ACC112 (cell line): ENCODE measurements at regions not wholly inside any gene's neighbourhood (a gene's known extent, or its start where the extent isn't known, plus 50 kb on each side); places are given as distances from the start of the nearest gene placed in this dataset.

Experiments
- H2AFZ ChIP-seq: fragments of 200-600 bp; sonication (generic); one replicate; pipeline ENCODE4 v1.6.0; 2017; ENCODE audit warnings: antibody characterized with exemption, low read length; ENCODE audit not compliant: unreplicated experiment
- H3K27ac ChIP-seq: fragments of 200-600 bp; sonication (generic); 2 replicates; pipeline ENCODE4 v1.5.1; 2014; ENCODE audit warnings: low read depth, mild to moderate bottlenecking, antibody characterized with exemption, low read length, moderate library complexity
- H3K27me3 ChIP-seq: fragments of 200-600 bp; sonication (generic); 2 replicates; pipeline ENCODE4 v1.6.1; 2014; ENCODE audit warnings: mild to moderate bottlenecking, antibody characterized with exemption, low read length, moderate library complexity, mixed read lengths; ENCODE audit not compliant: insufficient read depth
- H3K36me3 ChIP-seq: fragments of 200-600 bp; sonication (generic); 2 replicates; pipeline ENCODE4 v1.6.1; 2016; ENCODE audit warnings: mild to moderate bottlenecking, antibody characterized with exemption, low read length, moderate library complexity, mixed read lengths; ENCODE audit not compliant: insufficient read depth
- H3K4me1 ChIP-seq: fragments of 200-600 bp; sonication (generic); one replicate; pipeline ENCODE4 v1.6.1; 2016; ENCODE audit warnings: low read length, mixed read lengths; ENCODE audit not compliant: insufficient read depth, unreplicated experiment, control insufficient read depth
- H3K4me3 ChIP-seq: fragments of 200-600 bp; sonication (generic); 2 replicates; pipeline ENCODE4 v1.5.1; 2014; ENCODE audit warnings: mild to moderate bottlenecking, low read depth, low read length
- H3K79me2 ChIP-seq: fragments of 200-600 bp; sonication (generic); one replicate; pipeline ENCODE4 v1.6.0; 2016; ENCODE audit warnings: low read length; ENCODE audit not compliant: control insufficient read depth, unreplicated experiment, insufficient read depth

- Histone ChIP-seq H3K27ac (no peak overlapping the region), H3K4me3 (no peak overlapping the region), H3K36me3 (no peaks in the 10 kb centered on the region), H2AFZ (no peak overlapping the region), H3K79me2 (no peaks in the 10 kb centered on the region), H3K27me3 (no peaks in the 10 kb centered on the region), H3K4me1 (no peaks in the 10 kb centered on the region)
Observed at GRCh38 chr10:2731940-2732339, 335.4 kb upstream of the PFKP start.

DNA sequence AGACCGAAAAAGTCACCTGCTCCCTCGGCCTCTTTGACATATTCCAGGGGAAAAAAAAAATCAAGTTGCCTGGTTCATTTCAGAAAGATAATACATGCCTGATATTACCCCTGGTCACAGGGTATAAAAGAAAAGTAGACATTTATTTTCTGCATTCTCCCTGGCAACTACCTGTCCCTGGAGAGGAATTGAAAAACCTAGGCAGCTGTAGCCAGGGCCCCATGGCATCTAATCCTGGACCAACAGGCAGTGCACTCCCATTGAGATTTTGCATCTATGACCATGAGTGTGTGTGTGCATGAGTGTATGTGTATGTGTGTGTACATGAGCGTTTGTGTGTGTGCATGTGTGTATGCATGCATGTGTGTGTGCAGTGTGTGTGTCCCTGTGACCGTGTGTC lies 338.2 kb upstream of the PFKP start:
- H3K27me3 ChIP-seq: no peaks in the 10 kb centered on the region
- H3K79me2 ChIP-seq: no peaks in the 10 kb centered on the region
- no peaks in the 10 kb centered on the region for H3K4me1 ChIP-seq
- H3K4me3 ChIP-seq: no peak overlapping the region
- H2AFZ ChIP-seq: no peak overlapping the region
- H3K36me3 ChIP-seq: no peaks in the 10 kb centered on the region
- no peak overlapping the region for H3K27ac ChIP-seq

- no peak overlapping the region for H2AFZ ChIP-seq
- no peak overlapping the region for H3K27ac ChIP-seq
- no peaks in the 10 kb centered on the region for H3K79me2 ChIP-seq
- no peaks in the 10 kb centered on the region for H3K36me3 ChIP-seq
- H3K4me3 ChIP-seq: no peak overlapping the region
- no peaks in the 10 kb centered on the region for H3K27me3 ChIP-seq
- H3K4me1 ChIP-seq: no peaks in the 10 kb centered on the region
Observed at GRCh38 chr10:2728087-2728486, 339.3 kb upstream of the PFKP start.

GRCh38 chr10:2716596-2716995 lies 350.8 kb upstream of the PFKP start:
- Histone ChIP-seq H3K27me3 (no peaks in the 10 kb centered on the region), H3K4me3 (no peak overlapping the region), H3K27ac (no peak overlapping the region), H3K36me3 (no peaks in the 10 kb centered on the region), H3K79me2 (no peaks in the 10 kb centered on the region), H3K4me1 (no peaks in the 10 kb centered on the region), H2AFZ (no peak overlapping the region)

DNA sequence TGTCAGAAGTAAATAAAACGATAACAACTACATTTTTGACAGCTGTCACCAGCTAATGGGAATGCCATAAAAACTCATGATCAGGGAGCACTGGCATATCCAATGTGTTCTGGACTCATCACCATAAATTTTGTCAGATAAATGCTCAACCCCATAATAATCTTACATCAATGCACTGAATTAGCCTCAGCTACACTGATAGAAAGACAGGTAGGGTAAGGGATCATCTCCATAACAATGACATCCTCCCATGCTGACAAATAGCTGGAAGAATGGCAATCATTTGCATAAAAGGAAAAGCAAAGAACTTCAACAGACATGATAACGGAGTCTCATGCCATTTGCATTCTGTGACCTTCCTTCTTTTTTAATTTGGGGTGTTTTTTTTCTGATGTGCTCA lies 352.8 kb upstream of the PFKP start:
- H2AFZ ChIP-seq: no peak overlapping the region
- no peaks in the 10 kb centered on the region for H3K4me1 ChIP-seq
- H3K27me3 ChIP-seq: no peaks in the 10 kb centered on the region
- no peaks in the 10 kb centered on the region for H3K36me3 ChIP-seq
- no peak overlapping the region for H3K27ac ChIP-seq
- H3K79me2 ChIP-seq: no peaks in the 10 kb centered on the region
- no peak overlapping the region for H3K4me3 ChIP-seq

GRCh38 chr10:2703953-2704352 lies 363.4 kb upstream of the PFKP start:
- no peaks in the 10 kb centered on the region for H3K4me1 ChIP-seq
- no peak overlapping the region for H3K4me3 ChIP-seq
- H3K36me3 ChIP-seq: no peaks in the 10 kb centered on the region
- no peaks in the 10 kb centered on the region for H3K79me2 ChIP-seq
- no peak overlapping the region for H2AFZ ChIP-seq
- no peaks in the 10 kb centered on the region for H3K27me3 ChIP-seq
- H3K27ac ChIP-seq: no peak overlapping the region

DNA sequence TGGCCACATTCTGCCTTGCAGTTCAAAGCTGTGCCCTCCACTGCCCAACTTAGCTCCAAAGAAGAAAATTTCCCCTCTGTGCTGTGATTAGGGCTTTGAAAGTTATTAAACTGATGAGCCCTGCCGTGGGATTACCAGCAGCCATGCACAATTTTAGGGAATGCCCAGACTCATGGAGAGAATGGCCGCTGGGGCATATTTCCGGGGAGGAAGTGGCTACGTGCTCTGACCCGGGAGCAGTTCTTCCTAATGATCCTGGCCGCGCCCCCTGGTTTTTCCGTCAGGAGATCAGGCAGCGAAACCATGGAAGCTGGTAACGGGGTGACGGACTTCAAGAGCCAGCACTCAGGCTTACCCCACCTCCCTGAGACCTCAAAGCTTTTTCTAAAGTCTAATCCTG lies 365.5 kb upstream of the PFKP start:
- no peaks in the 10 kb centered on the region for H3K36me3 ChIP-seq
- H2AFZ ChIP-seq: no peak overlapping the region
- no peaks in the 10 kb centered on the region for H3K4me1 ChIP-seq
- H3K79me2 ChIP-seq: no peaks in the 10 kb centered on the region
- no peaks in the 10 kb centered on the region for H3K27me3 ChIP-seq
- H3K27ac ChIP-seq: no peak overlapping the region
- H3K4me3 ChIP-seq: no peak overlapping the region

GRCh38 chr10:2700626-2701305 lies 366.6 kb upstream of the PFKP start:
- H3K27me3 ChIP-seq: no peaks in the 10 kb centered on the region
- H3K4me3 ChIP-seq: no peak overlapping the region
- H3K36me3 ChIP-seq: no peaks in the 10 kb centered on the region
- H3K4me1 ChIP-seq: no peaks in the 10 kb centered on the region
- no peaks in the 10 kb centered on the region for H3K79me2 ChIP-seq
- H3K27ac ChIP-seq: no peak overlapping the region
- H2AFZ ChIP-seq: no peak overlapping the region

GRCh38 chr10:2688958-2689357 lies 378.4 kb upstream of the PFKP start:
- no peaks in the 10 kb centered on the region for H3K4me1 ChIP-seq
- H3K79me2 ChIP-seq: no peaks in the 10 kb centered on the region

DNA sequence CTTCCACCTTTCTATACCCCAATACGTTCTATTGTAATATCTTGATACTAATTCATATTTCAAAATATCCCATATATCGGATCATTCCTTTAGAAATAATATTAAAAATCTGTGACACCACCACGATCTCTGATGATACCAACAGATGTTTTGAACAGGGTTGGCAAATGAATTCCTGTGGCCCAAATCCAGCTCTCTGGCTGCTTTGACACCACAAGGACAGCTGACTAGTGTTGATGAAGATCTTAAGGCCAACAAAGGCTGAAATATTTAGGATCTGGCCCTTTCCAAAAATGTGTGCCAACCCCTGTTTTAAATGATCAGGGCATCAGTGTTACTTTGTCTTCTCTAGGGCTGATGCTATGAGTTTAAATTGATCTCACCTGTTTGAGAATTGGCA lies 380.7 kb upstream of the PFKP start:
- H3K4me1 ChIP-seq: no peaks in the 10 kb centered on the region
- no peaks in the 10 kb centered on the region for H3K36me3 ChIP-seq
- H3K79me2 ChIP-seq: no peaks in the 10 kb centered on the region
- no peak overlapping the region for H3K4me3 ChIP-seq
- no peak overlapping the region for H3K27ac ChIP-seq
- no peaks in the 10 kb centered on the region for H3K27me3 ChIP-seq
- H2AFZ ChIP-seq: no peak overlapping the region

More at GRCh38 chr10:2688958-2689357, 378.4 kb upstream of the PFKP start:
- no peak overlapping the region for H3K27ac ChIP-seq
- no peak overlapping the region for H2AFZ ChIP-seq
- no peaks in the 10 kb centered on the region for H3K36me3 ChIP-seq
- no peak overlapping the region for H3K4me3 ChIP-seq
- no peaks in the 10 kb centered on the region for H3K27me3 ChIP-seq

DNA sequence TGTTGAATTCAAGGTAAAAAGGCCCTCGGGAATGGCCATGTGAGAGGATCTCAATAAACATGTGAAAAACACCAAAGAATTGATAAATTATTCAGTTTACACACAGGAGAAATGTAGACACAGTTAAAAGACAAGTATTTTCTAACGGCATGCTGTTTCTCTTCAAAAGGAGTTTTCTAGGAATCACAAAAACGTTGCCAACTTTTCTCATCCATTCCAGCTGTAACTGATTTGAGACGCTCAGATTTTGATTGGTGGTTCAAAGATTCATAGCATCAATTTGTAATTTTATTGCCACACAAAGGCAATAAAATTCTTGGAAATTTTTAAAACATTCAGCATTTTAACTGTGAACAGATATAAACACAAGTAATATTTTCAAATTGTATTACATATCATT lies 384.9 kb upstream of the PFKP start:
- Histone ChIP-seq H3K4me1 (no peaks in the 10 kb centered on the region), H3K27ac (no peak overlapping the region), H2AFZ (no peak overlapping the region), H3K79me2 (no peaks in the 10 kb centered on the region), H3K36me3 (no peaks in the 10 kb centered on the region), H3K27me3 (no peaks in the 10 kb centered on the region), H3K4me3 (no peak overlapping the region)
